ENCODE measurements at regions not wholly inside any gene's neighbourhood (a gene's known extent, or its start where the extent isn't known, plus 50 kb on each side); places are given as distances from the start of the nearest gene placed in this dataset.

DNA sequence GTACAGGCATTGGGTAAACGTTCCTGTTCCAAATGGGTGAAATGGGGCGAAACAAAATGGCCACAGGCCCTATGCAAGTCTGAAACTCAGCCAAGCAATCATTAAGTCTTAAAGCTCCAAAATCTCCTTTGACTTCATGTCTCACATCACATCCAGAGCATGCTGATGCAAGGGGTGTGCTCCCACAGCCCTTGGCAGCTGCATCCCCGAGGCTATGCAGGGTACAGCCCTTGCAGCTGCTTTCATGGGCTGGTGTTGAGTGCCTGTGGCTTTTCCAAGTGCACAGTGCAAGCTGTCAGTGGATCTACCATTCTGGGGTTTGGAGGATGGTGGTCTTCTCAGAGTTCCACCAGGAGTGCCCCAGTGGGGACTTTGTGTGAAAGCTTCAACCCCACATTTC lies 270.0 kb upstream of the CDYL start:
- ATAC-seq = no peak
- TF ChIP-seq PPARA (CRISPR knock-in tag; IDR thresholded peaks at IDR 0.05; ENCODE audit: borderline replicate concordance) = no peak
- TF ChIP-seq ZC3H10 (CRISPR knock-in tag; IDR thresholded peaks at IDR 0.05) = no peak
- TF ChIP-seq TOX (CRISPR knock-in tag; IDR thresholded peaks at IDR 0.05; ENCODE audit: borderline replicate concordance) = no peak
- no peak for TF ChIP-seq SNAI2 (CRISPR knock-in tag; IDR thresholded peaks at IDR 0.05)
- no peak for TF ChIP-seq TCF4 (CRISPR knock-in tag; IDR thresholded peaks at IDR 0.05; ENCODE audit: borderline replicate concordance)
- TF ChIP-seq, protein P1, sequence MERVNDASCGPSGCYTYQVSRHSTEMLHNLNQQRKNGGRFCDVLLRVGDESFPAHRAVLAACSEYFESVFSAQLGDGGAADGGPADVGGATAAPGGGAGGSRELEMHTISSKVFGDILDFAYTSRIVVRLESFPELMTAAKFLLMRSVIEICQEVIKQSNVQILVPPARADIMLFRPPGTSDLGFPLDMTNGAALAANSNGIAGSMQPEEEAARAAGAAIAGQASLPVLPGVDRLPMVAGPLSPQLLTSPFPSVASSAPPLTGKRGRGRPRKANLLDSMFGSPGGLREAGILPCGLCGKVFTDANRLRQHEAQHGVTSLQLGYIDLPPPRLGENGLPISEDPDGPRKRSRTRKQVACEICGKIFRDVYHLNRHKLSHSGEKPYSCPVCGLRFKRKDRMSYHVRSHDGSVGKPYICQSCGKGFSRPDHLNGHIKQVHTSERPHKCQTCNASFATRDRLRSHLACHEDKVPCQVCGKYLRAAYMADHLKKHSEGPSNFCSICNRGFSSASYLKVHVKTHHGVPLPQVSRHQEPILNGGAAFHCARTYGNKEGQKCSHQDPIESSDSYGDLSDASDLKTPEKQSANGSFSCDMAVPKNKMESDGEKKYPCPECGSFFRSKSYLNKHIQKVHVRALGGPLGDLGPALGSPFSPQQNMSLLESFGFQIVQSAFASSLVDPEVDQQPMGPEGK (CRISPR knock-in tag; IDR thresholded peaks at IDR 0.05; ENCODE audit: borderline replicate concordance) = no peak
- TF ChIP-seq ZFP3 (CRISPR knock-in tag; IDR thresholded peaks at IDR 0.05) = no peak
- no peak for TF ChIP-seq ESRRG (CRISPR knock-in tag; IDR thresholded peaks at IDR 0.05)
- no peak for TF ChIP-seq ISL1 (CRISPR knock-in tag; IDR thresholded peaks at IDR 0.05)
- no peak for TF ChIP-seq OSR1 (CRISPR knock-in tag; IDR thresholded peaks at IDR 0.05)
- TF ChIP-seq, protein P2, sequence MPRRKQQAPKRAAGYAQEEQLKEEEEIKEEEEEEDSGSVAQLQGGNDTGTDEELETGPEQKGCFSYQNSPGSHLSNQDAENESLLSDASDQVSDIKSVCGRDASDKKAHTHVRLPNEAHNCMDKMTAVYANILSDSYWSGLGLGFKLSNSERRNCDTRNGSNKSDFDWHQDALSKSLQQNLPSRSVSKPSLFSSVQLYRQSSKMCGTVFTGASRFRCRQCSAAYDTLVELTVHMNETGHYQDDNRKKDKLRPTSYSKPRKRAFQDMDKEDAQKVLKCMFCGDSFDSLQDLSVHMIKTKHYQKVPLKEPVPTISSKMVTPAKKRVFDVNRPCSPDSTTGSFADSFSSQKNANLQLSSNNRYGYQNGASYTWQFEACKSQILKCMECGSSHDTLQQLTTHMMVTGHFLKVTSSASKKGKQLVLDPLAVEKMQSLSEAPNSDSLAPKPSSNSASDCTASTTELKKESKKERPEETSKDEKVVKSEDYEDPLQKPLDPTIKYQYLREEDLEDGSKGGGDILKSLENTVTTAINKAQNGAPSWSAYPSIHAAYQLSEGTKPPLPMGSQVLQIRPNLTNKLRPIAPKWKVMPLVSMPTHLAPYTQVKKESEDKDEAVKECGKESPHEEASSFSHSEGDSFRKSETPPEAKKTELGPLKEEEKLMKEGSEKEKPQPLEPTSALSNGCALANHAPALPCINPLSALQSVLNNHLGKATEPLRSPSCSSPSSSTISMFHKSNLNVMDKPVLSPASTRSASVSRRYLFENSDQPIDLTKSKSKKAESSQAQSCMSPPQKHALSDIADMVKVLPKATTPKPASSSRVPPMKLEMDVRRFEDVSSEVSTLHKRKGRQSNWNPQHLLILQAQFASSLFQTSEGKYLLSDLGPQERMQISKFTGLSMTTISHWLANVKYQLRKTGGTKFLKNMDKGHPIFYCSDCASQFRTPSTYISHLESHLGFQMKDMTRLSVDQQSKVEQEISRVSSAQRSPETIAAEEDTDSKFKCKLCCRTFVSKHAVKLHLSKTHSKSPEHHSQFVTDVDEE (CRISPR knock-in tag; IDR thresholded peaks at IDR 0.05) = no peak
- TF ChIP-seq GLIS3 (CRISPR knock-in tag; IDR thresholded peaks at IDR 0.05) = no peak
- TF ChIP-seq ZNF70 (CRISPR knock-in tag; IDR thresholded peaks at IDR 0.05) = no peak
- no peak for TF ChIP-seq ARNTL (CRISPR knock-in tag; IDR thresholded peaks at IDR 0.05; ENCODE audit: borderline replicate concordance, low read depth)
- TF ChIP-seq, protein P3, sequence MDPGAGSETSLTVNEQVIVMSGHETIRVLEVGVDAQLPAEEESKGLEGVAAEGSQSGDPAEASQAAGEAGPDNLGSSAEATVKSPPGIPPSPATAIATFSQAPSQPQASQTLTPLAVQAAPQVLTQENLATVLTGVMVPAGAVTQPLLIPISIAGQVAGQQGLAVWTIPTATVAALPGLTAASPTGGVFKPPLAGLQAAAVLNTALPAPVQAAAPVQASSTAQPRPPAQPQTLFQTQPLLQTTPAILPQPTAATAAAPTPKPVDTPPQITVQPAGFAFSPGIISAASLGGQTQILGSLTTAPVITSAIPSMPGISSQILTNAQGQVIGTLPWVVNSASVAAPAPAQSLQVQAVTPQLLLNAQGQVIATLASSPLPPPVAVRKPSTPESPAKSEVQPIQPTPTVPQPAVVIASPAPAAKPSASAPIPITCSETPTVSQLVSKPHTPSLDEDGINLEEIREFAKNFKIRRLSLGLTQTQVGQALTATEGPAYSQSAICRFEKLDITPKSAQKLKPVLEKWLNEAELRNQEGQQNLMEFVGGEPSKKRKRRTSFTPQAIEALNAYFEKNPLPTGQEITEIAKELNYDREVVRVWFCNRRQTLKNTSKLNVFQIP (CRISPR knock-in tag; IDR thresholded peaks at IDR 0.05; ENCODE audit: borderline replicate concordance, low read depth) = no peak

GRCh38 chr6:4504700-4505099 lies 271.5 kb upstream of the CDYL start:
- no peak for ATAC-seq
- TF ChIP-seq TOX (CRISPR knock-in tag; IDR thresholded peaks at IDR 0.05; ENCODE audit: borderline replicate concordance) = no peak
- TF ChIP-seq SNAI2 (CRISPR knock-in tag; IDR thresholded peaks at IDR 0.05) = no peak
- no peak for TF ChIP-seq ISL1 (CRISPR knock-in tag; IDR thresholded peaks at IDR 0.05)
- TF ChIP-seq OSR1 (CRISPR knock-in tag; IDR thresholded peaks at IDR 0.05) = no peak
- TF ChIP-seq ZC3H10 (CRISPR knock-in tag; IDR thresholded peaks at IDR 0.05) = no peak
- TF ChIP-seq ZFP3 (CRISPR knock-in tag; IDR thresholded peaks at IDR 0.05) = no peak

GRCh38 chr6:4503700-4504099 lies 272.5 kb upstream of the CDYL start:
- TF ChIP-seq CSDC2 (CRISPR knock-in tag; IDR thresholded peaks at IDR 0.05) (no peak), ZNF70 (CRISPR knock-in tag; IDR thresholded peaks at IDR 0.05) (no peak), CREB5 (CRISPR knock-in tag; IDR thresholded peaks at IDR 0.05; ENCODE audit: low read depth) (no peak), ZC3H10 (CRISPR knock-in tag; IDR thresholded peaks at IDR 0.05) (no peak), ZNF8 (CRISPR knock-in tag; IDR thresholded peaks at IDR 0.05) (no peak), ESRRG (CRISPR knock-in tag; IDR thresholded peaks at IDR 0.05) (no peak), ISL1 (CRISPR knock-in tag; IDR thresholded peaks at IDR 0.05) (no peak), ZFP30 (CRISPR knock-in tag; IDR thresholded peaks at IDR 0.05) (no peak), OSR1 (CRISPR knock-in tag; IDR thresholded peaks at IDR 0.05) (no peak)
- TF ChIP-seq, protein P3 (CRISPR knock-in tag; IDR thresholded peaks at IDR 0.05; ENCODE audit: borderline replicate concordance, low read depth) = no peak
- TF ChIP-seq, protein P4, sequence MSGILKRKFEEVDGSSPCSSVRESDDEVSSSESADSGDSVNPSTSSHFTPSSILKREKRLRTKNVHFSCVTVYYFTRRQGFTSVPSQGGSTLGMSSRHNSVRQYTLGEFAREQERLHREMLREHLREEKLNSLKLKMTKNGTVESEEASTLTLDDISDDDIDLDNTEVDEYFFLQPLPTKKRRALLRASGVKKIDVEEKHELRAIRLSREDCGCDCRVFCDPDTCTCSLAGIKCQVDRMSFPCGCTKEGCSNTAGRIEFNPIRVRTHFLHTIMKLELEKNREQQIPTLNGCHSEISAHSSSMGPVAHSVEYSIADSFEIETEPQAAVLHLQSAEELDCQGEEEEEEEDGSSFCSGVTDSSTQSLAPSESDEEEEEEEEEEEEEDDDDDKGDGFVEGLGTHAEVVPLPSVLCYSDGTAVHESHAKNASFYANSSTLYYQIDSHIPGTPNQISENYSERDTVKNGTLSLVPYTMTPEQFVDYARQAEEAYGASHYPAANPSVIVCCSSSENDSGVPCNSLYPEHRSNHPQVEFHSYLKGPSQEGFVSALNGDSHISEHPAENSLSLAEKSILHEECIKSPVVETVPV (CRISPR knock-in tag; IDR thresholded peaks at IDR 0.05) = no peak
- no peak for ATAC-seq

Measured in SK-N-SH treated with all-trans-retinoic acid at 6 μM for 48 hours (cell line).